ENCODE measurements at regions not wholly inside any gene's neighbourhood (a gene's known extent, or its start where the extent isn't known, plus 50 kb on each side); places are given as distances from the start of the nearest gene placed in this dataset.

- H3K36me3 ChIP-seq (ENCODE audit: control insufficient read depth, insufficient read depth, low read length) = no peaks in the 10 kb centered on the region
- H3K4me3 ChIP-seq (replicated peaks; ENCODE audit: low read depth, low read length) = no peak overlapping the region
- DNase-seq (ENCODE audit: extremely low read depth, insufficient read length) = no peak
- no peaks in the 10 kb centered on the region for H3K27me3 ChIP-seq (replicated peaks; ENCODE audit: control insufficient read depth, insufficient read depth, low read length)
- TF ChIP-seq, protein P1, sequence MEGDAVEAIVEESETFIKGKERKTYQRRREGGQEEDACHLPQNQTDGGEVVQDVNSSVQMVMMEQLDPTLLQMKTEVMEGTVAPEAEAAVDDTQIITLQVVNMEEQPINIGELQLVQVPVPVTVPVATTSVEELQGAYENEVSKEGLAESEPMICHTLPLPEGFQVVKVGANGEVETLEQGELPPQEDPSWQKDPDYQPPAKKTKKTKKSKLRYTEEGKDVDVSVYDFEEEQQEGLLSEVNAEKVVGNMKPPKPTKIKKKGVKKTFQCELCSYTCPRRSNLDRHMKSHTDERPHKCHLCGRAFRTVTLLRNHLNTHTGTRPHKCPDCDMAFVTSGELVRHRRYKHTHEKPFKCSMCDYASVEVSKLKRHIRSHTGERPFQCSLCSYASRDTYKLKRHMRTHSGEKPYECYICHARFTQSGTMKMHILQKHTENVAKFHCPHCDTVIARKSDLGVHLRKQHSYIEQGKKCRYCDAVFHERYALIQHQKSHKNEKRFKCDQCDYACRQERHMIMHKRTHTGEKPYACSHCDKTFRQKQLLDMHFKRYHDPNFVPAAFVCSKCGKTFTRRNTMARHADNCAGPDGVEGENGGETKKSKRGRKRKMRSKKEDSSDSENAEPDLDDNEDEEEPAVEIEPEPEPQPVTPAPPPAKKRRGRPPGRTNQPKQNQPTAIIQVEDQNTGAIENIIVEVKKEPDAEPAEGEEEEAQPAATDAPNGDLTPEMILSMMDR (IDR thresholded peaks at IDR 0.05; ENCODE audit: insufficient read depth, low read length, poor library complexity, severe bottlenecking) = no peak
These were observed 223.1 kb upstream of the SLIT2 start for GRCh38 chr4:20028645-20029044.

- Histone ChIP-seq H3K36me3 (ENCODE audit: control insufficient read depth, insufficient read depth, low read length) (no peaks in the 10 kb centered on the region), H3K4me3 (replicated peaks; ENCODE audit: low read depth, low read length) (no peak overlapping the region), H3K27me3 (replicated peaks; ENCODE audit: control insufficient read depth, insufficient read depth, low read length) (no peaks in the 10 kb centered on the region)
- TF ChIP-seq, protein P1 (IDR thresholded peaks at IDR 0.05; ENCODE audit: insufficient read depth, low read length, poor library complexity, severe bottlenecking) = no peak
- DNase-seq (ENCODE audit: extremely low read depth, insufficient read length) = no peak
These were observed 225.2 kb upstream of the SLIT2 start for GRCh38 chr4:20026456-20026855.

GRCh38 chr4:20022471-20022870 is 229.2 kb upstream of the SLIT2 start:
- no peaks in the 10 kb centered on the region for H3K27me3 ChIP-seq (replicated peaks; ENCODE audit: control insufficient read depth, insufficient read depth, low read length)
- TF ChIP-seq, protein P1 (IDR thresholded peaks at IDR 0.05; ENCODE audit: insufficient read depth, low read length, poor library complexity, severe bottlenecking) = no peak
- no peaks in the 10 kb centered on the region for H3K36me3 ChIP-seq (ENCODE audit: control insufficient read depth, insufficient read depth, low read length)
- DNase-seq (ENCODE audit: extremely low read depth, insufficient read length) = no peak
- H3K4me3 ChIP-seq (replicated peaks; ENCODE audit: low read depth, low read length) = no peak overlapping the region

- Histone ChIP-seq H3K27me3 (replicated peaks; ENCODE audit: control insufficient read depth, insufficient read depth, low read length) (no peaks in the 10 kb centered on the region), H3K36me3 (ENCODE audit: control insufficient read depth, insufficient read depth, low read length) (no peaks in the 10 kb centered on the region), H3K4me3 (replicated peaks; ENCODE audit: low read depth, low read length) (no peak overlapping the region)
- DNase-seq (ENCODE audit: extremely low read depth, insufficient read length) = no peak
- TF ChIP-seq, protein P1 (IDR thresholded peaks at IDR 0.05; ENCODE audit: insufficient read depth, low read length, poor library complexity, severe bottlenecking) = no peak
These were observed 231.6 kb upstream of the SLIT2 start for GRCh38 chr4:20020056-20020455.

DNA sequence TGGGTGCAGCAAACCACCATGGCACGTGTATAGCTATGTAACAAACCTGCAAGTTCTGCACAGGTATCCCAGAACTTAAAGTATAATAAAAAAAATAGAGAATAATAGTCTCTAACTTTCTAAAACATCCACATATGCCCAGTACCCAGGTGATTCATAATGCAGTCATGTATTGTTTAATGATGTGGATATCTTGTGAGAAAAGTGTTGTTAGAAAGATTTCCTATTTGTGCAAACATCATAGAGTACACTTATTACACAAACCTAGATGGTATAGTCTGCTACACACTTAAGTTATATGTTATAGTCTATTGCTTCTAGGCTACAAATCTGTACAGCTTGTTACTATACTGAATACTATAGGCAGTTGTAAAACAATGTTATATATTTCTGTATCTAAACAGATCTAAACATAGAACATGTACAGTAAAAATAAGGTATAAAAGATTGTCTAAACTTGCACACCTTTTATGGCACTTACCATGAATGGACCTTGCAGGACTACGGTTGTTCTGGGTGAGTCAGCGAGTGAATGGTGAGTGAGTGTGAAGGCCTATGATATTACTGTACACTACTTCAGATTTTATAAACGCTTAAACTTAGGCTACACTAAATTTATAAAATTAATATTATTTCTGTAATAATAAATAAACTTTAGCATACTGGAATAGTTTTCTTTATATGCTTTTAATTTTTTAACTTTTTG is 232.2 kb upstream of the SLIT2 start:
- Histone ChIP-seq H3K4me3 (replicated peaks; ENCODE audit: low read depth, low read length) (no peak overlapping the region), H3K36me3 (ENCODE audit: control insufficient read depth, insufficient read depth, low read length) (no peaks in the 10 kb centered on the region), H3K27me3 (replicated peaks; ENCODE audit: control insufficient read depth, insufficient read depth, low read length) (no peaks in the 10 kb centered on the region)
- TF ChIP-seq, protein P1 (IDR thresholded peaks at IDR 0.05; ENCODE audit: insufficient read depth, low read length, poor library complexity, severe bottlenecking) = no peak
- DNase-seq (ENCODE audit: extremely low read depth, insufficient read length) = no peak

- Histone ChIP-seq H3K27me3 (replicated peaks; ENCODE audit: control insufficient read depth, insufficient read depth, low read length) (no peaks in the 10 kb centered on the region), H3K4me3 (replicated peaks; ENCODE audit: low read depth, low read length) (no peak overlapping the region), H3K36me3 (ENCODE audit: control insufficient read depth, insufficient read depth, low read length) (no peaks in the 10 kb centered on the region)
- TF ChIP-seq, protein P1 (IDR thresholded peaks at IDR 0.05; ENCODE audit: insufficient read depth, low read length, poor library complexity, severe bottlenecking) = no peak
- DNase-seq (ENCODE audit: extremely low read depth, insufficient read length) = no peak
These were observed 234.0 kb upstream of the SLIT2 start for GRCh38 chr4:20017777-20018115.

Data from GM06990 (cell line).